ENCODE measurements at regions not wholly inside any gene's neighbourhood (a gene's known extent, or its start where the extent isn't known, plus 50 kb on each side); places are given as distances from the start of the nearest gene placed in this dataset.

- TF ChIP-seq, protein P1, sequence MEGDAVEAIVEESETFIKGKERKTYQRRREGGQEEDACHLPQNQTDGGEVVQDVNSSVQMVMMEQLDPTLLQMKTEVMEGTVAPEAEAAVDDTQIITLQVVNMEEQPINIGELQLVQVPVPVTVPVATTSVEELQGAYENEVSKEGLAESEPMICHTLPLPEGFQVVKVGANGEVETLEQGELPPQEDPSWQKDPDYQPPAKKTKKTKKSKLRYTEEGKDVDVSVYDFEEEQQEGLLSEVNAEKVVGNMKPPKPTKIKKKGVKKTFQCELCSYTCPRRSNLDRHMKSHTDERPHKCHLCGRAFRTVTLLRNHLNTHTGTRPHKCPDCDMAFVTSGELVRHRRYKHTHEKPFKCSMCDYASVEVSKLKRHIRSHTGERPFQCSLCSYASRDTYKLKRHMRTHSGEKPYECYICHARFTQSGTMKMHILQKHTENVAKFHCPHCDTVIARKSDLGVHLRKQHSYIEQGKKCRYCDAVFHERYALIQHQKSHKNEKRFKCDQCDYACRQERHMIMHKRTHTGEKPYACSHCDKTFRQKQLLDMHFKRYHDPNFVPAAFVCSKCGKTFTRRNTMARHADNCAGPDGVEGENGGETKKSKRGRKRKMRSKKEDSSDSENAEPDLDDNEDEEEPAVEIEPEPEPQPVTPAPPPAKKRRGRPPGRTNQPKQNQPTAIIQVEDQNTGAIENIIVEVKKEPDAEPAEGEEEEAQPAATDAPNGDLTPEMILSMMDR (IDR thresholded peaks at IDR 0.05; ENCODE audit: unreplicated experiment), result no peak
- peaks cover 45% of the 10 kb centered on the region for H3K27me3 Mint-ChIP-seq (ENCODE audit: insufficient read depth, unreplicated experiment)
- no peaks in the 10 kb centered on the region for H3K4me1 Mint-ChIP-seq (ENCODE audit: insufficient read depth, unreplicated experiment)
- BruUV-seq (replicated peaks), result no TSS peak
- no peaks in the 10 kb centered on the region for H3K36me3 Mint-ChIP-seq (ENCODE audit: insufficient read depth, unreplicated experiment)
- H3K27ac Mint-ChIP-seq (ENCODE audit: low read depth, unreplicated experiment), result no peak overlapping the region
- no peak for DNase-seq (ENCODE audit: unreplicated experiment)
- CTCF ChIA-PET, result interaction anchor here (0.7 kb wide), 1 partner anchor 433 kb away, joined by 5 read pairs; no protein-coding TSS in a partner anchor
- POLR2A ChIA-PET, result no interaction called here
- no peaks in the 10 kb centered on the region for H3K9me3 Mint-ChIP-seq (ENCODE audit: unreplicated experiment)
- no peak overlapping the region for H3K4me3 Mint-ChIP-seq (ENCODE audit: unreplicated experiment)
- intact Hi-C loops (cut with micrococcal nuclease), result no loop called here
Observed at GRCh38 chr1:90562892-90563291, 154.2 kb downstream of the BARHL2 start.

GRCh38 chr1:90561911-90562310 lies 155.2 kb downstream of the BARHL2 start:
- no peak for DNase-seq (ENCODE audit: unreplicated experiment)
- no peaks in the 10 kb centered on the region for H3K9me3 Mint-ChIP-seq (ENCODE audit: unreplicated experiment)
- H3K4me3 Mint-ChIP-seq (ENCODE audit: unreplicated experiment), result no peak overlapping the region
- ChIA-PET CTCF (no interaction called here), POLR2A (no interaction called here)
- H3K4me1 Mint-ChIP-seq (ENCODE audit: insufficient read depth, unreplicated experiment), result no peaks in the 10 kb centered on the region
- peaks cover 42% of the 10 kb centered on the region for H3K27me3 Mint-ChIP-seq (ENCODE audit: insufficient read depth, unreplicated experiment)
- intact Hi-C loops (cut with micrococcal nuclease), result no loop called here
- H3K36me3 Mint-ChIP-seq (ENCODE audit: insufficient read depth, unreplicated experiment), result no peaks in the 10 kb centered on the region
- no peak overlapping the region for H3K27ac Mint-ChIP-seq (ENCODE audit: low read depth, unreplicated experiment)
- BruUV-seq (replicated peaks), result no TSS peak
- TF ChIP-seq, protein P1 (IDR thresholded peaks at IDR 0.05; ENCODE audit: unreplicated experiment), result no peak

DNA sequence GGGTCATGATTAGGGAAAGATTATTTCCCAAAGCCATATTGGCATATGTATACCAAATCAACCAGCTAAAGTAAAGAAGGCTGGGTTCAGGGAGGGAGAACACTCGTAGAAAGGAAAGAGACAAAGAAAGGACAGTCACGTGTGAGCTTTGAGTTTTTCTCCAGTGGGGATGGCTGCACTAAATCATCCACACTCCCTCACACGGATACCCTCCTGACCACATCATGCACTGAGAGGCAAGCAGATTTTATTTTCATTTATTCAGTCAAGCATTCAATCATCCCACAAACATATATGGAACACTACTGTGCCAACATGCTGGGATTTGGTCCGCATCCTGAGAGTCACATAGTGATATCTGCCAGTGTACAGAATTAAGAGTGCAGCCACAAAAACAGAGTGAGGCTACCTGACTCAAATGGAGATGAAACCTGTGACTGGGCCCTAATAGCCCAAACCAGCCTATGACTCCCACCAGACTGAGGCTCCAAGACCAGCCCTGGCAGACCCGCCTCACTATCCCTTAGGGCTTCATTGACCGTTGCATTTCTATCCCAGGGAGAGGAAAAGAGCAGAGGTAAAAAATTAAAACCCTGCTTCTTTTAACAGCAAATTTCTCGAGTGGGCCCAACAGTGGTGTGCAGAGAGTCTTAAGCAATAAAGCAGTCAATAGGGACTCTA lies 155.9 kb downstream of the BARHL2 start:
- CTCF ChIA-PET, result no interaction called here
- intact Hi-C loops (cut with micrococcal nuclease), result no loop called here
- H3K36me3 Mint-ChIP-seq (ENCODE audit: insufficient read depth, unreplicated experiment), result no peaks in the 10 kb centered on the region
- H3K4me1 Mint-ChIP-seq (ENCODE audit: insufficient read depth, unreplicated experiment), result no peaks in the 10 kb centered on the region
- no peaks in the 10 kb centered on the region for H3K9me3 Mint-ChIP-seq (ENCODE audit: unreplicated experiment)
- no TSS peak for BruUV-seq (replicated peaks)
- no peak overlapping the region for H3K4me3 Mint-ChIP-seq (ENCODE audit: unreplicated experiment)
- no peak overlapping the region for H3K27ac Mint-ChIP-seq (ENCODE audit: low read depth, unreplicated experiment)
- no peak for DNase-seq (ENCODE audit: unreplicated experiment)
- POLR2A ChIA-PET, result interaction anchor here (0.5 to 0.6 kb wide), 2 partner anchors 17 to 78 kb away, joined by 3 read pairs; no protein-coding TSS in a partner anchor
- H3K27me3 Mint-ChIP-seq (ENCODE audit: insufficient read depth, unreplicated experiment), result peaks cover 42% of the 10 kb centered on the region
- TF ChIP-seq, protein P1 (IDR thresholded peaks at IDR 0.05; ENCODE audit: unreplicated experiment), result no peak

- ChIA-PET CTCF (interaction anchor here (0.5 kb wide), 1 partner anchor 1162 kb away, joined by 3 read pairs; no protein-coding TSS in a partner anchor), POLR2A (no interaction called here)
- H3K36me3 Mint-ChIP-seq (ENCODE audit: insufficient read depth, unreplicated experiment), result no peaks in the 10 kb centered on the region
- no peak overlapping the region for H3K4me3 Mint-ChIP-seq (ENCODE audit: unreplicated experiment)
- H3K27ac Mint-ChIP-seq (ENCODE audit: low read depth, unreplicated experiment), result no peak overlapping the region
- H3K9me3 Mint-ChIP-seq (ENCODE audit: unreplicated experiment), result no peaks in the 10 kb centered on the region
- no peak for DNase-seq (ENCODE audit: unreplicated experiment)
- no peaks in the 10 kb centered on the region for H3K4me1 Mint-ChIP-seq (ENCODE audit: insufficient read depth, unreplicated experiment)
- no TSS peak for BruUV-seq (replicated peaks)
- H3K27me3 Mint-ChIP-seq (ENCODE audit: insufficient read depth, unreplicated experiment), result peaks cover 37% of the 10 kb centered on the region
- intact Hi-C loops (cut with micrococcal nuclease), result no loop called here
- TF ChIP-seq, protein P1 (IDR thresholded peaks at IDR 0.05; ENCODE audit: unreplicated experiment), result no peak
Observed at GRCh38 chr1:90558754-90559378, 158.2 kb downstream of the BARHL2 start.

Data from MCF 10A (cell line).